WTC11 (cell line): ENCODE measurements at regions not wholly inside any gene's neighbourhood (a gene's known extent, or its start where the extent isn't known, plus 50 kb on each side); places are given as distances from the start of the nearest gene placed in this dataset.

Experiments used
- ATAC-seq: fragments of 200-7000 bp; cut with Tn5 transposase; 2 replicates; pipeline ENCODE4 v1.10.0; 2021; ENCODE audit warnings: mild to moderate bottlenecking, moderate library complexity
- CTCF ChIA-PET: fragments of 300-600 bp; sonication (Branson Sonifier 250); formaldehyde crosslinking; loops from one replicate; lab custom pipeline; 2021; ENCODE audit warnings: antibody characterized with exemption; lab: Charles Lee
- POLR2A ChIA-PET: fragments of 350-600 bp; sonication (Branson Sonifier 250); formaldehyde crosslinking; loops from one replicate; lab custom pipeline; 2021; ENCODE audit warnings: antibody characterized with exemption; lab: Charles Lee
- DNase-seq: peaks from one replicate; pipeline ENCODE4 v3.0.0; 2021; ENCODE audit warnings: low spot score
- H3K27ac Mint-ChIP-seq: 2 replicates; pipeline ENCODE4 v1.8.0; 2021; ENCODE audit warnings: mixed read lengths
- H3K27me3 Mint-ChIP-seq: 2 replicates; pipeline ENCODE4 v1.8.0; 2021; ENCODE audit warnings: low read depth, mild to moderate bottlenecking, moderate library complexity, mixed read lengths
- H3K36me3 Mint-ChIP-seq: 2 replicates; pipeline ENCODE4 v1.8.0; 2021; ENCODE audit warnings: mixed read lengths
- H3K4me1 Mint-ChIP-seq: 2 replicates; pipeline ENCODE4 v1.8.0; 2022; ENCODE audit warnings: mixed read lengths
- H3K4me3 Mint-ChIP-seq: 2 replicates; pipeline ENCODE4 v1.8.0; 2021; ENCODE audit warnings: mild to moderate bottlenecking, moderate library complexity, mixed read lengths
- H3K9me3 Mint-ChIP-seq: 2 replicates; pipeline ENCODE4 v1.8.0; 2021; ENCODE audit warnings: mixed read lengths
- ELF4 ChIP-seq: sonication (generic); formaldehyde crosslinking; IDR thresholded peaks from 2 replicates; pipeline ENCODE4 v1.8.1; 2022; ENCODE audit warnings: low read depth, mild to moderate bottlenecking, moderate library complexity, missing genetic modification reagents
- EMX1 ChIP-seq: fragments of 250-450 bp; sonication (Bioruptor Pico); IDR thresholded peaks from 2 replicates; pipeline ENCODE4 v1.8.0; 2021; ENCODE audit warnings: mild to moderate bottlenecking
- FOXK1 ChIP-seq: sonication (generic); formaldehyde crosslinking; IDR thresholded peaks from 2 replicates; pipeline ENCODE4 v1.8.0; 2022; ENCODE audit warnings: mild to moderate bottlenecking, moderate library complexity, missing genetic modification reagents
- FOXP1 ChIP-seq: sonication (generic); formaldehyde crosslinking; IDR thresholded peaks from 2 replicates; pipeline ENCODE4 v1.8.0; 2022; ENCODE audit warnings: missing genetic modification reagents, mild to moderate bottlenecking, moderate library complexity, borderline replicate concordance
- JAZF1 ChIP-seq: fragments of 250-450 bp; sonication (Bioruptor Pico); IDR thresholded peaks from 2 replicates; pipeline ENCODE4 v1.9.0; 2021; ENCODE audit warnings: moderate library complexity, mild to moderate bottlenecking, inconsistent platforms
- NFE2L1 ChIP-seq: sonication (generic); formaldehyde crosslinking; IDR thresholded peaks from 2 replicates; pipeline ENCODE4 v1.8.1; 2023; ENCODE audit warnings: missing genetic modification reagents
- SP1 ChIP-seq: sonication (generic); formaldehyde crosslinking; conservative IDR thresholded peaks from 2 replicates; pipeline ENCODE4 v1.8.1; 2022; ENCODE audit warnings: missing genetic modification reagents
- TCF7 ChIP-seq: sonication (generic); formaldehyde crosslinking; IDR thresholded peaks from 2 replicates; pipeline ENCODE4 v1.8.0; 2022; ENCODE audit warnings: mild to moderate bottlenecking, low read depth, missing genetic modification reagents, moderate library complexity
- TEAD1 ChIP-seq: sonication (generic); formaldehyde crosslinking; IDR thresholded peaks from 2 replicates; pipeline ENCODE4 v1.8.0; 2022; ENCODE audit warnings: mild to moderate bottlenecking, missing genetic modification reagents
- ZNF232 ChIP-seq: sonication (generic); formaldehyde crosslinking; IDR thresholded peaks from 2 replicates; pipeline ENCODE4 v1.8.0; 2022; ENCODE audit warnings: mild to moderate bottlenecking, missing genetic modification reagents
- ZNF396 ChIP-seq: fragments of 250-450 bp; sonication (Bioruptor Pico); IDR thresholded peaks from 2 replicates; pipeline ENCODE4 v1.8.0; 2021; ENCODE audit warnings: mild to moderate bottlenecking, moderate library complexity, borderline replicate concordance
- ZNF416 ChIP-seq: fragments of 250-450 bp; sonication (Bioruptor Pico); IDR thresholded peaks from 2 replicates; pipeline ENCODE4 v1.9.0; 2021; ENCODE audit warnings: mild to moderate bottlenecking, inconsistent platforms
- TF ChIP-seq, protein P1 (sequence below): sonication (generic); formaldehyde crosslinking; IDR thresholded peaks from 2 replicates; pipeline ENCODE4 v1.8.1; 2022; ENCODE audit warnings: mild to moderate bottlenecking, moderate library complexity, missing genetic modification reagents
- TF ChIP-seq, protein P2 (sequence below): fragments of 250-450 bp; sonication (Bioruptor Pico); IDR thresholded peaks from 2 replicates; pipeline ENCODE4 v2.1.2; 2022; ENCODE audit warnings: mild to moderate bottlenecking, moderate library complexity
- TF ChIP-seq, protein P3 (sequence below): sonication (generic); formaldehyde crosslinking; IDR thresholded peaks from 2 replicates; pipeline ENCODE4 v1.8.0; 2022; ENCODE audit warnings: mild to moderate bottlenecking, missing genetic modification reagents
- TF ChIP-seq, protein P4 (sequence below): sonication (generic); formaldehyde crosslinking; IDR thresholded peaks from 2 replicates; pipeline ENCODE4 v1.8.0; 2022; ENCODE audit warnings: missing genetic modification reagents
- TF ChIP-seq, protein P5 (sequence below): sonication (generic); formaldehyde crosslinking; IDR thresholded peaks from 2 replicates; pipeline ENCODE4 v1.8.1; 2023; ENCODE audit warnings: mild to moderate bottlenecking, moderate library complexity, missing genetic modification reagents
- TF ChIP-seq, protein P6 (sequence below): sonication (generic); formaldehyde crosslinking; IDR thresholded peaks from 2 replicates; pipeline ENCODE4 v1.8.0; 2023; ENCODE audit warnings: missing genetic modification reagents, mild to moderate bottlenecking, borderline replicate concordance

DNA sequence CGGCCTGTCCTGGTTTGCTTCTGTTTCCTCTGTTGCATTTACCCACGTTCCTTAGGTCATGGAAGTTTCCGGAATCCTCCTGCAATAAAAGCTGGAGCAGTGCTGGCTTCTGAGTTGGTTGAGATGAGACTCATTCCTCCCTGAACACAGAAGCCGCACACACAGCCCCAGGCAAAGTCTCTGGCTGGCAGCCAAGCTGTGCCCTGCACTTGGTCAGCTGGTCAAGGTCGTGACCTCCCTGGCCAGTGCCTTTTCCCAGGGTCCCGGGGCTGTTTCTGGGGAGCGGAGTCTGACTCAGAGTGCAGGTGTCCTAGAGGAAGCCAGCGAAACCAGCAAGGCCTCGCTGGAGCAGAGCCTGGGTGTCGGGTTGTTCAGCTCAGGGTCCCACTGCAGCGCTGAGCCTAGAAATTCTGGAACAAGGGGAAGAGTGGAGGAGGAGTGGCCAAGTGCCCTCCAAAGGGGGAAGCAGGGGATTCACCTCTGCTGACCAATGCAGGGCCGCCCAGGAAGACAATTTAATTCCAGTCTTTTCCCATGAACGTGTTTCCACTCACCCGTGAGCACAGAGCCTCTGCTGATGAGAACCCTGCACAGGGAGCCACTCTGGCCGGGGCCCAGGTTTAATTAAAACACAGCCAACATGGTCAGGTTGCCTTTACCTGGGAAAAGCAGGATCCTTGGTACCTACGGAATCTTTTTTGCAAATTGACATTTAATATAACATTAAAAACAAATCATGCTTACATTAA lies 245.5 kb upstream of the PPP2R2D start:
- peak; percentile 17 for DNase-seq
- H3K9me3 Mint-ChIP-seq = peaks cover 8% of the 10 kb centered on the region

DNA sequence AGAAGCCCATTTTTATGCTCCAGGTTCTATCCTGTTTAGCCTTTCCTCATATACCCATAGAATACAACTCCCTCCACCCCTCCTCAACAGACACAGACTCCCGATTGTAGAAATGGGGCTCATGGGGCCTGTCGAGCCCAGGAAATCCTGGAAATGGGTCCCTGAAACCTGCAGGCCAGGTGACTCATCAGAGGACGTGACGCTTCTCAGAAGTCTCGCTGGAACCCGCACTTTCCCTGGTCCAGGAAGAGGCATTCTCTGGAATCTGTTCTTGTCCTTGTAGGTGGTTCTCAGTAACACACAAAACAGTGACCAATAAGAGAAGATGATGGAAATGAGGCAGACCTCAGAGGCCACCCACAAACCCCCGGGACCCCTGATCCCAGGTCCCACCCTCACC lies 244.8 kb upstream of the PPP2R2D start:
- POLR2A ChIA-PET = no interaction called here
- H3K27ac Mint-ChIP-seq = peak overlapping the region; percentile 25; the same call in 1 of the 2 replicates
- no peak for ATAC-seq
- TF ChIP-seq, protein P1, sequence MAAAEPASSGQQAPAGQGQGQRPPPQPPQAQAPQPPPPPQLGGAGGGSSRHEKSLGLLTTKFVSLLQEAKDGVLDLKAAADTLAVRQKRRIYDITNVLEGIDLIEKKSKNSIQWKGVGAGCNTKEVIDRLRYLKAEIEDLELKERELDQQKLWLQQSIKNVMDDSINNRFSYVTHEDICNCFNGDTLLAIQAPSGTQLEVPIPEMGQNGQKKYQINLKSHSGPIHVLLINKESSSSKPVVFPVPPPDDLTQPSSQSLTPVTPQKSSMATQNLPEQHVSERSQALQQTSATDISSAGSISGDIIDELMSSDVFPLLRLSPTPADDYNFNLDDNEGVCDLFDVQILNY (CRISPR knock-in tag) = no peak
- TF ChIP-seq, protein P2, sequence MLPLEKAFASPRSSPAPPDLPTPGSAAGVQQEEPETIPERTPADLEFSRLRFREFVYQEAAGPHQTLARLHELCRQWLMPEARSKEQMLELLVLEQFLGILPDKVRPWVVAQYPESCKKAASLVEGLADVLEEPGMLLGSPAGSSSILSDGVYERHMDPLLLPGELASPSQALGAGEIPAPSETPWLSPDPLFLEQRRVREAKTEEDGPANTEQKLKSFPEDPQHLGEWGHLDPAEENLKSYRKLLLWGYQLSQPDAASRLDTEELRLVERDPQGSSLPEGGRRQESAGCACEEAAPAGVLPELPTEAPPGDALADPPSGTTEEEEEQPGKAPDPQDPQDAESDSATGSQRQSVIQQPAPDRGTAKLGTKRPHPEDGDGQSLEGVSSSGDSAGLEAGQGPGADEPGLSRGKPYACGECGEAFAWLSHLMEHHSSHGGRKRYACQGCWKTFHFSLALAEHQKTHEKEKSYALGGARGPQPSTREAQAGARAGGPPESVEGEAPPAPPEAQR (CRISPR knock-in tag) = no peak
- TF ChIP-seq SP1 (CRISPR knock-in tag) (no peak), FOXP1 (CRISPR knock-in tag) (no peak), TCF7 (no peak), ZNF396 (CRISPR knock-in tag) (no peak), EMX1 (no peak), TEAD1 (CRISPR knock-in tag) (no peak), ELF4 (CRISPR knock-in tag) (no peak), NFE2L1 (CRISPR knock-in tag) (no peak)
- TF ChIP-seq, protein P3, sequence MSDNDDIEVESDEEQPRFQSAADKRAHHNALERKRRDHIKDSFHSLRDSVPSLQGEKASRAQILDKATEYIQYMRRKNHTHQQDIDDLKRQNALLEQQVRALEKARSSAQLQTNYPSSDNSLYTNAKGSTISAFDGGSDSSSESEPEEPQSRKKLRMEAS = no peak
- TF ChIP-seq, protein P4, sequence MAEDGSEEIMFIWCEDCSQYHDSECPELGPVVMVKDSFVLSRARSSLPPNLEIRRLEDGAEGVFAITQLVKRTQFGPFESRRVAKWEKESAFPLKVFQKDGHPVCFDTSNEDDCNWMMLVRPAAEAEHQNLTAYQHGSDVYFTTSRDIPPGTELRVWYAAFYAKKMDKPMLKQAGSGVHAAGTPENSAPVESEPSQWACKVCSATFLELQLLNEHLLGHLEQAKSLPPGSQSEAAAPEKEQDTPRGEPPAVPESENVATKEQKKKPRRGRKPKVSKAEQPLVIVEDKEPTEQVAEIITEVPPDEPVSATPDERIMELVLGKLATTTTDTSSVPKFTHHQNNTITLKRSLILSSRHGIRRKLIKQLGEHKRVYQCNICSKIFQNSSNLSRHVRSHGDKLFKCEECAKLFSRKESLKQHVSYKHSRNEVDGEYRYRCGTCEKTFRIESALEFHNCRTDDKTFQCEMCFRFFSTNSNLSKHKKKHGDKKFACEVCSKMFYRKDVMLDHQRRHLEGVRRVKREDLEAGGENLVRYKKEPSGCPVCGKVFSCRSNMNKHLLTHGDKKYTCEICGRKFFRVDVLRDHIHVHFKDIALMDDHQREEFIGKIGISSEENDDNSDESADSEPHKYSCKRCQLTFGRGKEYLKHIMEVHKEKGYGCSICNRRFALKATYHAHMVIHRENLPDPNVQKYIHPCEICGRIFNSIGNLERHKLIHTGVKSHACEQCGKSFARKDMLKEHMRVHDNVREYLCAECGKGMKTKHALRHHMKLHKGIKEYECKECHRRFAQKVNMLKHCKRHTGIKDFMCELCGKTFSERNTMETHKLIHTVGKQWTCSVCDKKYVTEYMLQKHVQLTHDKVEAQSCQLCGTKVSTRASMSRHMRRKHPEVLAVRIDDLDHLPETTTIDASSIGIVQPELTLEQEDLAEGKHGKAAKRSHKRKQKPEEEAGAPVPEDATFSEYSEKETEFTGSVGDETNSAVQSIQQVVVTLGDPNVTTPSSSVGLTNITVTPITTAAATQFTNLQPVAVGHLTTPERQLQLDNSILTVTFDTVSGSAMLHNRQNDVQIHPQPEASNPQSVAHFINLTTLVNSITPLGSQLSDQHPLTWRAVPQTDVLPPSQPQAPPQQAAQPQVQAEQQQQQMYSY (CRISPR knock-in tag) = no peak
- TF ChIP-seq, all 79 proteins: peak for 0
- peaks cover 7% of the 10 kb centered on the region for H3K27me3 Mint-ChIP-seq
- DNase-seq = no peak
- H3K9me3 Mint-ChIP-seq = peaks cover 14% of the 10 kb centered on the region
- H3K4me1 Mint-ChIP-seq = peaks cover 43% of the 10 kb centered on the region
- no peak overlapping the region for H3K4me3 Mint-ChIP-seq
- CTCF ChIA-PET = interaction anchor here (1.3 to 1.4 kb wide), 2 partner anchors 14 to 86 kb away, joined by 3 to 4 read pairs; no protein-coding TSS in a partner anchor
- H3K36me3 Mint-ChIP-seq = peaks cover 11% of the 10 kb centered on the region; the same call in 1 of the 2 replicates

More for the DNA sequence above, 245.5 kb upstream of the PPP2R2D start:
- TF ChIP-seq FOXP1 (CRISPR knock-in tag) (no peak), ZNF232 (CRISPR knock-in tag) (no peak), JAZF1 (CRISPR knock-in tag) (no peak), ZNF416 (CRISPR knock-in tag) (no peak), ELF4 (CRISPR knock-in tag) (no peak), FOXK1 (CRISPR knock-in tag) (no peak)
- TF ChIP-seq, protein P3 = no peak
- TF ChIP-seq, protein P5, sequence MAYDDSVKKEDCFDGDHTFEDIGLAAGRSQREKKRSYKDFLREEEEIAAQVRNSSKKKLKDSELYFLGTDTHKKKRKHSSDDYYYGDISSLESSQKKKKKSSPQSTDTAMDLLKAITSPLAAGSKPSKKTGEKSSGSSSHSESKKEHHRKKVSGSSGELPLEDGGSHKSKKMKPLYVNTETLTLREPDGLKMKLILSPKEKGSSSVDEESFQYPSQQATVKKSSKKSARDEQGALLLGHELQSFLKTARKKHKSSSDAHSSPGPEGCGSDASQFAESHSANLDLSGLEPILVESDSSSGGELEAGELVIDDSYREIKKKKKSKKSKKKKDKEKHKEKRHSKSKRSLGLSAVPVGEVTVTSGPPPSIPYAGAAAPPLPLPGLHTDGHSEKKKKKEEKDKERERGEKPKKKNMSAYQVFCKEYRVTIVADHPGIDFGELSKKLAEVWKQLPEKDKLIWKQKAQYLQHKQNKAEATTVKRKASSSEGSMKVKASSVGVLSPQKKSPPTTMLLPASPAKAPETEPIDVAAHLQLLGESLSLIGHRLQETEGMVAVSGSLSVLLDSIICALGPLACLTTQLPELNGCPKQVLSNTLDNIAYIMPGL (CRISPR knock-in tag) = no peak
- TF ChIP-seq, protein P6, sequence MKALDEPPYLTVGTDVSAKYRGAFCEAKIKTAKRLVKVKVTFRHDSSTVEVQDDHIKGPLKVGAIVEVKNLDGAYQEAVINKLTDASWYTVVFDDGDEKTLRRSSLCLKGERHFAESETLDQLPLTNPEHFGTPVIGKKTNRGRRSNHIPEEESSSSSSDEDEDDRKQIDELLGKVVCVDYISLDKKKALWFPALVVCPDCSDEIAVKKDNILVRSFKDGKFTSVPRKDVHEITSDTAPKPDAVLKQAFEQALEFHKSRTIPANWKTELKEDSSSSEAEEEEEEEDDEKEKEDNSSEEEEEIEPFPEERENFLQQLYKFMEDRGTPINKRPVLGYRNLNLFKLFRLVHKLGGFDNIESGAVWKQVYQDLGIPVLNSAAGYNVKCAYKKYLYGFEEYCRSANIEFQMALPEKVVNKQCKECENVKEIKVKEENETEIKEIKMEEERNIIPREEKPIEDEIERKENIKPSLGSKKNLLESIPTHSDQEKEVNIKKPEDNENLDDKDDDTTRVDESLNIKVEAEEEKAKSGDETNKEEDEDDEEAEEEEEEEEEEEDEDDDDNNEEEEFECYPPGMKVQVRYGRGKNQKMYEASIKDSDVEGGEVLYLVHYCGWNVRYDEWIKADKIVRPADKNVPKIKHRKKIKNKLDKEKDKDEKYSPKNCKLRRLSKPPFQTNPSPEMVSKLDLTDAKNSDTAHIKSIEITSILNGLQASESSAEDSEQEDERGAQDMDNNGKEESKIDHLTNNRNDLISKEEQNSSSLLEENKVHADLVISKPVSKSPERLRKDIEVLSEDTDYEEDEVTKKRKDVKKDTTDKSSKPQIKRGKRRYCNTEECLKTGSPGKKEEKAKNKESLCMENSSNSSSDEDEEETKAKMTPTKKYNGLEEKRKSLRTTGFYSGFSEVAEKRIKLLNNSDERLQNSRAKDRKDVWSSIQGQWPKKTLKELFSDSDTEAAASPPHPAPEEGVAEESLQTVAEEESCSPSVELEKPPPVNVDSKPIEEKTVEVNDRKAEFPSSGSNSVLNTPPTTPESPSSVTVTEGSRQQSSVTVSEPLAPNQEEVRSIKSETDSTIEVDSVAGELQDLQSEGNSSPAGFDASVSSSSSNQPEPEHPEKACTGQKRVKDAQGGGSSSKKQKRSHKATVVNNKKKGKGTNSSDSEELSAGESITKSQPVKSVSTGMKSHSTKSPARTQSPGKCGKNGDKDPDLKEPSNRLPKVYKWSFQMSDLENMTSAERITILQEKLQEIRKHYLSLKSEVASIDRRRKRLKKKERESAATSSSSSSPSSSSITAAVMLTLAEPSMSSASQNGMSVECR (CRISPR knock-in tag) = no peak
- CTCF ChIA-PET = interaction anchor here (1.3 to 1.4 kb wide), 2 partner anchors 15 to 85 kb away, joined by 3 to 4 read pairs; no protein-coding TSS in a partner anchor
- peaks cover 6% of the 10 kb centered on the region; the same call in 1 of the 2 replicates for H3K36me3 Mint-ChIP-seq
- H3K27ac Mint-ChIP-seq = peak overlapping the region; percentile 83
- ATAC-seq = no peak; the same call in 1 of the 2 replicates
- H3K4me3 Mint-ChIP-seq = no peak overlapping the region
- POLR2A ChIA-PET = no interaction called here
- peaks cover 4% of the 10 kb centered on the region for H3K27me3 Mint-ChIP-seq
- H3K4me1 Mint-ChIP-seq = peaks cover 49% of the 10 kb centered on the region
